ENCODE measurements at regions not wholly inside any gene's neighbourhood (a gene's known extent, or its start where the extent isn't known, plus 50 kb on each side); places are given as distances from the start of the nearest gene placed in this dataset.

- Histone ChIP-seq H3K56ac (replicated peaks; ENCODE audit: insufficient read length, low read depth, low read length) (no peak overlapping the region), H3K4me1 (replicated peaks in 1 of 4; ENCODE audit: control insufficient read depth in 3 of 4, insufficient read depth in 4 of 4, low read length in 3 of 4) (peaks cover 0 to 2% (median 1%) of the 10 kb centered on the region in 4 experiments; a peak in 2 of 7 replicates), H3K27me3 (replicated peaks in 1 of 4; ENCODE audit: control insufficient read depth in 3 of 4, extremely low read depth in 1 of 4, insufficient read depth in 3 of 4, low read length in 3 of 4) (no peaks in the 10 kb centered on the region), H3K9ac (replicated peaks in 1 of 4; ENCODE audit: extremely low read depth in 1 of 4, low read depth in 3 of 4, low read length in 3 of 4) (no peak overlapping the region), H2BK120ac (replicated peaks; ENCODE audit: low read depth, low read length) (no peak overlapping the region), H3K23me2 (ENCODE audit: low read depth, low read length) (no peaks in the 10 kb centered on the region), H3K9me3 (ENCODE audit: insufficient read depth in 2 of 2, low read depth in 1 of 2, low read length in 1 of 2) (no peaks in the 10 kb centered on the region), H2AFZ (ENCODE audit: low read length) (no peak overlapping the region), H2BK20ac (ENCODE audit: low read length) (no peak overlapping the region), H4K91ac (replicated peaks; ENCODE audit: insufficient read length, low read length) (no peak overlapping the region), H4K8ac (ENCODE audit: extremely low read depth, insufficient read depth, low read length) (no peak overlapping the region), H3K79me2 (ENCODE audit: control insufficient read depth in 1 of 2, insufficient read depth in 2 of 2, low read length in 2 of 2) (no peaks in the 10 kb centered on the region), H3K4ac (replicated peaks; ENCODE audit: insufficient read length, low read depth, low read length) (no peak overlapping the region), H2BK5ac (ENCODE audit: low read depth, low read length) (no peak overlapping the region), H3K23ac (ENCODE audit: insufficient read length) (no peak overlapping the region), H3K27ac (ENCODE audit: low read depth, low read length) (no peak overlapping the region), H3K4me2 (ENCODE audit: insufficient read depth in 1 of 2, low read depth in 2 of 2, low read length in 2 of 2) (no peak overlapping the region), H4K5ac (ENCODE audit: insufficient read length, low read depth, low read length) (no peak overlapping the region), H2BK15ac (ENCODE audit: low read length) (no peak overlapping the region), H3K4me3 (ENCODE audit: extremely low read depth in 1 of 4, insufficient read depth in 2 of 4, low read depth in 3 of 4, low read length in 4 of 4) (no peak overlapping the region), H3K14ac (ENCODE audit: insufficient read length) (no peak overlapping the region), H2AK5ac (ENCODE audit: low read depth, low read length) (no peak overlapping the region), H4K20me1 (replicated peaks in 1 of 2; ENCODE audit: control insufficient read depth in 1 of 2, insufficient read depth in 2 of 2, low read length in 2 of 2) (no peaks in the 10 kb centered on the region), H3K79me1 (ENCODE audit: low read depth, low read length) (no peaks in the 10 kb centered on the region), H2BK12ac (ENCODE audit: low read depth, low read length) (no peak overlapping the region), H3K18ac (ENCODE audit: extremely low read depth, low read length) (no peak overlapping the region), H3K36me3 (ENCODE audit: control insufficient read depth in 2 of 4, insufficient read depth in 4 of 4, low read length in 3 of 4) (no peaks in the 10 kb centered on the region)
- POLR2A ChIA-PET (ENCODE audit: partially characterized antibody): no interaction called here
- FAIRE-seq (no peak), DNase-seq (ENCODE audit: low read depth in 1 of 2, low spot score in 2 of 2) (no peak)
- TF ChIP-seq SIRT6 (IDR thresholded peaks at IDR 0.05; ENCODE audit: low read length) (no peak), SP2 (IDR thresholded peaks at IDR 0.05; ENCODE audit: low read length) (no peak), GABPA (IDR thresholded peaks at IDR 0.05; ENCODE audit: borderline replicate concordance, insufficient read depth, low read length) (no peak), NANOG (IDR thresholded peaks at IDR 0.05; ENCODE audit: insufficient read depth, low read depth, low read length, poor library complexity, severe bottlenecking) (no peak), SIX5 (IDR thresholded peaks at IDR 0.05; ENCODE audit: low read depth, low read length) (no peak), TAF1 (IDR thresholded peaks at IDR 0.05; ENCODE audit: low read depth, low read length) (no peak), TAF7 (optimal IDR thresholded peaks at IDR 0.05; ENCODE audit: borderline replicate concordance, low read depth, low read length) (no peak), SUZ12 (IDR thresholded peaks at IDR 0.05; ENCODE audit: low read length) (no peak), POLR2A (IDR thresholded peaks at IDR 0.05; ENCODE audit: control extremely low read depth in 1 of 2, low read depth in 2 of 2, low read length in 2 of 2) (no peak), JUND (IDR thresholded peaks at IDR 0.05; ENCODE audit: low read length) (no peak), KDM1A (IDR thresholded peaks at IDR 0.05; ENCODE audit: borderline replicate concordance, low read length) (no peak), POLR2AphosphoS5 (IDR thresholded peaks at IDR 0.05; ENCODE audit: low read depth, low read length) (no peak)
- CTCF ChIA-PET (ENCODE audit: partially characterized antibody): interaction anchor here (1.9 kb wide), 1 partner anchor 192 kb away, joined by 6 read pairs; no protein-coding TSS in a partner anchor
- 85% methylated on average over 5 of the region's 5 CpGs; no CpG with 5 or more reads in 1 of the 2 experiments for WGBS, 2 experiments (ENCODE audit: extremely low coverage in 1 of 2, insufficient coverage in 1 of 2, insufficient read length in 1 of 2, insufficient replicate concordance in 2 of 2, low coverage in 1 of 2, low lambda C conversion rate in 2 of 2, missing lambda C conversion rate in 1 of 2)
Measured at GRCh38 chr11:122313581-122313980, 197.6 kb upstream of the BLID start.

Measured in H1 (cell line).